ENCODE measurements at regions not wholly inside any gene's neighbourhood (a gene's known extent, or its start where the extent isn't known, plus 50 kb on each side); places are given as distances from the start of the nearest gene placed in this dataset.

GRCh38 chr10:92747066-92747465 lies 57.3 kb downstream of the HHEX start:
- TF ChIP-seq, protein P1, sequence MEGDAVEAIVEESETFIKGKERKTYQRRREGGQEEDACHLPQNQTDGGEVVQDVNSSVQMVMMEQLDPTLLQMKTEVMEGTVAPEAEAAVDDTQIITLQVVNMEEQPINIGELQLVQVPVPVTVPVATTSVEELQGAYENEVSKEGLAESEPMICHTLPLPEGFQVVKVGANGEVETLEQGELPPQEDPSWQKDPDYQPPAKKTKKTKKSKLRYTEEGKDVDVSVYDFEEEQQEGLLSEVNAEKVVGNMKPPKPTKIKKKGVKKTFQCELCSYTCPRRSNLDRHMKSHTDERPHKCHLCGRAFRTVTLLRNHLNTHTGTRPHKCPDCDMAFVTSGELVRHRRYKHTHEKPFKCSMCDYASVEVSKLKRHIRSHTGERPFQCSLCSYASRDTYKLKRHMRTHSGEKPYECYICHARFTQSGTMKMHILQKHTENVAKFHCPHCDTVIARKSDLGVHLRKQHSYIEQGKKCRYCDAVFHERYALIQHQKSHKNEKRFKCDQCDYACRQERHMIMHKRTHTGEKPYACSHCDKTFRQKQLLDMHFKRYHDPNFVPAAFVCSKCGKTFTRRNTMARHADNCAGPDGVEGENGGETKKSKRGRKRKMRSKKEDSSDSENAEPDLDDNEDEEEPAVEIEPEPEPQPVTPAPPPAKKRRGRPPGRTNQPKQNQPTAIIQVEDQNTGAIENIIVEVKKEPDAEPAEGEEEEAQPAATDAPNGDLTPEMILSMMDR (IDR thresholded peaks at IDR 0.05; ENCODE audit: insufficient read depth, low read depth, low read length): no peak
- no peak for TF ChIP-seq EZH2 (IDR thresholded peaks at IDR 0.05; ENCODE audit: insufficient read depth, low read length)
